ENCODE measurements at regions not wholly inside any gene's neighbourhood (a gene's known extent, or its start where the extent isn't known, plus 50 kb on each side); places are given as distances from the start of the nearest gene placed in this dataset.

- no peak for DNase-seq (ENCODE audit: low spot score)
These were observed 1921.9 kb upstream of the SEL1L start for GRCh38 chr14:83455561-83455960.

DNA sequence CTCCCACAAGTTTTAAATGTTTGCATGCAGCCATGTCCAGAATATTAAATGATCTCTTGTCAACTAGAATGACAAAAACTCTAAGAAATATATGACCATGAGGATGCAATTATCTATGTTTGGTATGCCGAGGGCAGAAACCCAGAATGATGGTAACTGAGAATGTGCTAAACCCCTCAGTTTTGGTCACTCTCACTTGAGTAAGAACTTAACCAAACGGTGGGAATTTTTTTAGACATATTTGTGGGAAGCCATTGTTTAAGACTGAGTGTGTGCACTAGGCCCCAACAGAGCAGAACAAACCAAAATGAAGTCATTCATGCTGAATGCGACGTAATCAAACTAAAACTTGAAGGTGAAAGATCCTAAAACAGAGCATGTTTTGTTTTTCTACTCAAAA is 1927.9 kb upstream of the SEL1L start:
- no peak for DNase-seq (ENCODE audit: low spot score)

GRCh38 chr14:83462759-83463158 is 1929.1 kb upstream of the SEL1L start:
- DNase-seq (ENCODE audit: low spot score): no peak

DNA sequence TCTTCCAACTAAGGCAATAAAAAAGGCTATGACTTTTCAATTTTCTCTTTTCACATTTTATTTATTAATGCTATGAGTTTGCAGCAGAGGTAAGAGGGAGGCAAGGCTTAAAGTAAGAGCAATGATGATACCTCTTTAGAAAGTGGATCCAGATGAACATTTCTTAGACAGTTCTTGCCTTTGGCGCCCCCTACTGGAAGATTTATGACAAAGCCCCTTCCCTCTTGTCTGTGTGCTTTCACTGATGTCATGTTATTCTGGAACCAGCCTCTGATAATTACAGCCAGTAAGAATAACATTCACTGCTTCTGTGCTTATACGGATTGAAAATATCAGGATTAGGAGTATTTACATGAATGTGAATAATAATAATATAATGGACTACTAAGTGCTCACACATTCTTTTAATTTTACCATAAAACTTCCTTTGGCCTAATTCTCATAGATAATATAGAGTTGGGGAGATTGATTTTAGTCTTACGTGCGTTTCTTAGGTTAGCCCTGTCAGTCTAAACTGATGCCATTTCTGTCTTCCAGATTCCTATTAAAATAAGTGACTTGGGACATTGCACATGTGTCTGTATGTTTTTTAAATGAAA is 1929.9 kb upstream of the SEL1L start:
- peak; percentile 59 for DNase-seq (ENCODE audit: low spot score)

DNA sequence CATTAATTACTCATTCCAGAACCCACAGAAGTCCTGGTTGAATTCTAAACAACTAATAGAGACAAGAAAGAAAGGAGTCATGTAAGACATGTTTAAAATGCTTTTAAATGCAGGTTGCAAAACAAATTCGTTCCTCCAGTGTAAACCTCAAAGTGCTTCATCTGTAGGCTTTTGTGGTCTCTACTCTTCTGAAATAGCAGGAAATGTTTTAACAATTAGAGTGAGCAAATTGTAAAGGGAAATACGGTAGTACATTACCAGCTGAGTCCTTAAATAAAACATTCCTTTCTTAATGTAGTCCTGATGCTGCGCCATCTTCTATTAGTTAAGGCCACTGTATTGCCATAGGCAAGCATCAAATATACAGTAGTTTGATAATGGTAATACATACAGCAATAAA is 1934.2 kb upstream of the SEL1L start:
- DNase-seq (ENCODE audit: low spot score): no peak

DNA sequence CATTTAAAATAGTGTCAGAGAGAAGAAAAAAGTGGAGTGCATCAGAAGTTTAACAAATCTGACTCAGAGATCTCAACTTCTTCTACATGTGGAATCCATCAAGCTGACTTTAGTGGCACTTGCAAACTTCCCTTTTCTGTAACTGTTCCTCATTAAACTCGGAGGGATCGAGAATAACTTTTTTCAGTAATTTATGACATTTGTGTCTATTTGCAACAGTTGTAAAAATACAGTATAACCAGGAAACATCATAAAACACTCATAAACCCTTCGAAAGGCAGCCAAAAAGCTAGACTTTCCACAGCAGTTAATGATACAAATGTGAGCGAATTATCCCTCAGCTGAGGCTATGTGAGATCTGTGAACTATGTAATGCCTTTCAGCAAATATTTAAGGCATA is 1936.8 kb upstream of the SEL1L start:
- no peak for DNase-seq (ENCODE audit: low spot score)

DNA sequence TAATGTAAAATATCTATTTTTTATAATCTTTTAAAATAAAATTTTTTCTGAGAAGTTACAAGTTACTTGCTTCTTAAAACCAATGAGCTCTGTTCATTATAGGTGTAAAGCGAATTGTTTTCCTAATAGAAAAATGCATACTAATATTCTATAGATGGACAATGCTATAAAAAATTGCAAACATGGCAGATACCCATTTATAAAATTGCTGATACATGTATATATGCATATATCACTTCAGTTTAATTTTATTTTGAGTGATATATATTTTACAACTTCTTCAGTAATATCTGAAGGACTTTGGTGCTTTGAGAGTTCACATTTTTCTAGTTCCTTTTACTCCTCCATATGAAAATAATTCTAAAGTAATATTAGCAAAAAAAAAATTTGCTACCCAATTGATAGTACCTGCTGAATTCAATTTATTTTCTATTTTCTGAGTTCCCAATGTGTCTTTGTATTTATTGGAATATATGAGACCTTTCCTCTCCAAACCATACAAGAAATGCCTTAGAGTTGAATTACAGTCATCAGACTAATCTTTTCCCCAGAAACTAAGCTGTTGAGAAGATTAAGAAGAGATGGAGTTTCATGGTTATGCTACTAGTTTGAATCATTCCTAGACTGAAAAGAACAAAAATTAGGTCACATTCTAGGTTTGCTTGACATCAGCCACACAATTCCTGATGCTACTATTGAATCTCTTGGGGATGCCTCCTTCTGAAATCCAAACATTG is 1937.5 kb upstream of the SEL1L start:
- DNase-seq (ENCODE audit: low spot score): no peak

- DNase-seq (ENCODE audit: low spot score): no peak
These were observed 1940.0 kb upstream of the SEL1L start for GRCh38 chr14:83473416-83474235.

- no peak for DNase-seq (ENCODE audit: low spot score)
These were observed 1945.1 kb upstream of the SEL1L start for GRCh38 chr14:83478741-83479140.

GRCh38 chr14:83483063-83483462 is 1949.4 kb upstream of the SEL1L start:
- DNase-seq (ENCODE audit: low spot score): no peak

- DNase-seq (ENCODE audit: low spot score): no peak
These were observed 1951.9 kb upstream of the SEL1L start for GRCh38 chr14:83485591-83485990.

- DNase-seq (ENCODE audit: low spot score): no peak
These were observed 1957.4 kb upstream of the SEL1L start for GRCh38 chr14:83491091-83491490.

GRCh38 chr14:83520837-83521236 is 1987.2 kb upstream of the SEL1L start:
- DNase-seq (ENCODE audit: low spot score): no peak

DNA sequence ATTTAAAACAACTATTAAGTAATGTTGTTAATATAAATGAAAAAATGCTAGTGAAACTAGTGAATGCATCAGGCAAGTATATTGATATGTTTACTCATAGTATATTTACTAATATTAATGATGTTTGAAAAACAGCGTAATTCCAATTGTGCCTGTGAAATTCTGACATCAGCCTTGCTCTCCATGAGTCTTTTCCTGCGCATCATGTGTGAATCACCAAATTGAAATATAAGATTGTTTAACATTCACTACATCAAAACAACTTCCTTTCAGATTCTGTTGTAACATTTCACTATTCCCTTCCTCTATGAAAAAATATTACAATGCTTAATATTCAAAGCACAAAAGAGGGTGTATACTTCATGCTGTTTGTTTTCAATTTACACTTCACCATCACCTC is 1995.9 kb upstream of the SEL1L start:
- no peak for DNase-seq (ENCODE audit: low spot score)

- DNase-seq (ENCODE audit: low spot score): no peak
These were observed 1996.2 kb upstream of the FLRT2 start for GRCh38 chr14:83533734-83534133.

GRCh38 chr14:83534995-83535394 is 1994.9 kb upstream of the FLRT2 start:
- no peak for DNase-seq (ENCODE audit: low spot score)

- no peak for DNase-seq (ENCODE audit: low spot score)
These were observed 1994.5 kb upstream of the FLRT2 start for GRCh38 chr14:83535444-83535843.

GRCh38 chr14:83541147-83541546 is 1988.8 kb upstream of the FLRT2 start:
- no peak for DNase-seq (ENCODE audit: low spot score)

DNA sequence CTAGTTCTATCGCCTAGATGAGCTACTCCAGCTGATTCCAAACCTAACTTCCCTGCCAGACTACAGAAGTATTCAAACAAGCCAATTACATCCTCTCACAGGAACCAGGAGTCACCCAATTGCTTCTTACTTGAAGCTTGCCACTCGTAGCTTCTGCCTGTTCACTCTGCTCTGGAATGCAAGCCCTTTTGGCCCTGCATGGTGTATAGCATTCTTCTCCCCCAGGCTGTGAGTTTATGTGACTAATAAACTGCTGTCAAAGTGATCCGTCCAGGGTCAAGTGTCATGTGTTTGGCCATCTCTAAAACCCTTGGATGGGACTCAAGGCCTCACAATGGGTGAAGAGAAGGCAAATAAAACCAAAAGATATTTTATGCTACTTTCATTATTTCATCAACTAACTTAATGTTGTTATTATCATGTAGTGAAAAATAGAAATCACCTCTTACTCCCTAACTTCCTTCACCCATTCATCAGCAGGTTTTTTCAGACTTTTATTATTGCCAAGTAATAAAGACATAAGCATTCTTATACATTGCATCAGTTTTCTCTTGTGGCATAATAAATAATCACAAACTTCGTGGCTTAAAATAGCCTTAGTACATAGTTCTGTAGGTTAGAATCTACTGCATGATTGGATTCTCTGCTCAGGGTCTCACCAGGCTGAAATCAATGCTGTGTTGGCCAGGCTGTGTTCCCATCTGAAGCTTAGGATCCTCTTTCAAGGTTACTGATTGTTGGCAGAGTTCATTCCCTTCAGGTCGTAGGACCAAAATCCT is 1981.7 kb upstream of the FLRT2 start:
- DNase-seq (ENCODE audit: low spot score): no peak

- no peak for DNase-seq (ENCODE audit: low spot score)
These were observed 1973.9 kb upstream of the FLRT2 start for GRCh38 chr14:83556065-83556464.

DNA sequence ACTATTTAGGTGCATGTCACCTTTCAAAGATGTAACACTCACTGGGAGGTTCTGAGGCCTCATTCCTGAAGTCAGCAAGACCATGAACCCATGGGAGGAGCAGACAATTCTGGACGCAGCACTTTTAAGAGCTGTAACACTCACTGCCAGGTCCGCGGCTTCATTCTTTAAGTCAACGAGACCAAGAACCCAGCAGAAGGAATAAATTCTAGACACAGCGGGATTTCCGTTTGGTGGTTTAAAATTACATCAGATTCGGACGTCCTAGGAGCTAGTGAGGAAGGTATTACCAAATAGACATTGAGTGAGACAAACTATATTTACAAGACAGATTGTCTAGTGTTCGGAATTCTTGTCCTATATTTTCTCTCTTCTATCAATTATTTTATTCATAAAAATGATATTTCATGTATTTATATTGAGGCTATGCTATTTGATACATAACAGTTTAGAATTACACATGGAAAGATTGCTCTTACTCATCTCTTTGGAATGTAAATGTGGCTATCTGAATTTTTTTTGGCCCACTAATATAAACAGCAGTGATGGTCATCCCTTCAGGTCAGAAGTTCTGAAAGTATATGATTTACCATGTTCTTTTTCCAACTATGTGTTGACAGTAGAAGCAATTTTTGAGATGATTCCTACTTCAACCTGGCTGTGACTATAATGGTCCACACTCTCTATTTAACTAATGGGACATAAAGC is 1973.0 kb upstream of the FLRT2 start:
- no peak for DNase-seq (ENCODE audit: low spot score)

- DNase-seq (ENCODE audit: low spot score): no peak
These were observed 1971.0 kb upstream of the FLRT2 start for GRCh38 chr14:83558946-83559345.

Data from Ammon's horn (tissue), 1 donor.